Fibroblast of the conjunctiva (primary cell): ENCODE measurements at regions not wholly inside any gene's neighbourhood (a gene's known extent, or its start where the extent isn't known, plus 50 kb on each side); places are given as distances from the start of the nearest gene placed in this dataset.

Experiments
- DNase-seq: peaks from one replicate; pipeline ENCODE4 v3.0.0-alpha.2; 2010; ENCODE audit warnings: low read depth

- no peak for DNase-seq
Observed at GRCh38 chr1:21346365-21347071, 56.3 kb upstream of the ECE1 start.

- no peak for DNase-seq
Observed at GRCh38 chr1:21344750-21345443, 54.6 kb upstream of the ECE1 start.

- DNase-seq = no peak
Observed at GRCh38 chr1:21344098-21344749, 54.0 kb upstream of the ECE1 start.

GRCh38 chr1:21342961-21343838 lies 52.9 kb upstream of the ECE1 start:
- DNase-seq = no peak

GRCh38 chr1:21341517-21342078 lies 51.3 kb upstream of the ECE1 start:
- no peak for DNase-seq

- no peak for DNase-seq
Observed at GRCh38 chr1:21341022-21341421, 50.8 kb upstream of the ECE1 start.

GRCh38 chr1:21340230-21340945 lies 50.1 kb upstream of the ECE1 start:
- DNase-seq = no peak
